WTC11 (cell line): ENCODE measurements at regions not wholly inside any gene's neighbourhood (a gene's known extent, or its start where the extent isn't known, plus 50 kb on each side); places are given as distances from the start of the nearest gene placed in this dataset.

Experiments
- ATAC-seq: fragments of 200-7000 bp; cut with Tn5 transposase; 2 replicates; pipeline ENCODE4 v1.10.0; 2021; ENCODE audit warnings: mild to moderate bottlenecking, moderate library complexity
- CTCF ChIA-PET: fragments of 300-600 bp; sonication (Branson Sonifier 250); formaldehyde crosslinking; loops from one replicate; lab custom pipeline; 2021; ENCODE audit warnings: antibody characterized with exemption; lab: Charles Lee
- POLR2A ChIA-PET: fragments of 350-600 bp; sonication (Branson Sonifier 250); formaldehyde crosslinking; loops from one replicate; lab custom pipeline; 2021; ENCODE audit warnings: antibody characterized with exemption; lab: Charles Lee
- DNase-seq: peaks from one replicate; pipeline ENCODE4 v3.0.0; 2021; ENCODE audit warnings: low spot score
- H3K27ac Mint-ChIP-seq: 2 replicates; pipeline ENCODE4 v1.8.0; 2021; ENCODE audit warnings: mixed read lengths
- H3K27me3 Mint-ChIP-seq: 2 replicates; pipeline ENCODE4 v1.8.0; 2021; ENCODE audit warnings: low read depth, mild to moderate bottlenecking, moderate library complexity, mixed read lengths
- H3K36me3 Mint-ChIP-seq: 2 replicates; pipeline ENCODE4 v1.8.0; 2021; ENCODE audit warnings: mixed read lengths
- H3K4me1 Mint-ChIP-seq: 2 replicates; pipeline ENCODE4 v1.8.0; 2022; ENCODE audit warnings: mixed read lengths
- H3K4me3 Mint-ChIP-seq: 2 replicates; pipeline ENCODE4 v1.8.0; 2021; ENCODE audit warnings: mild to moderate bottlenecking, moderate library complexity, mixed read lengths
- H3K9me3 Mint-ChIP-seq: 2 replicates; pipeline ENCODE4 v1.8.0; 2021; ENCODE audit warnings: mixed read lengths
- ATF2 ChIP-seq: sonication (generic); formaldehyde crosslinking; IDR thresholded peaks from 2 replicates; pipeline ENCODE4 v1.8.1; 2022; ENCODE audit warnings: low read depth, missing genetic modification reagents, borderline replicate concordance
- CREM ChIP-seq: sonication (generic); formaldehyde crosslinking; IDR thresholded peaks from 2 replicates; pipeline ENCODE4 v1.8.1; 2022; ENCODE audit warnings: mild to moderate bottlenecking, missing genetic modification reagents, moderate library complexity
- E2F5 ChIP-seq: sonication (generic); formaldehyde crosslinking; IDR thresholded peaks from 2 replicates; pipeline ENCODE4 v1.8.1; 2022; ENCODE audit warnings: mild to moderate bottlenecking, moderate library complexity, missing genetic modification reagents
- ETV6 ChIP-seq: sonication (generic); formaldehyde crosslinking; IDR thresholded peaks from 2 replicates; pipeline ENCODE4 v1.8.1; 2022; ENCODE audit warnings: mild to moderate bottlenecking, missing genetic modification reagents
- HMGXB4 ChIP-seq: sonication (generic); formaldehyde crosslinking; IDR thresholded peaks from 2 replicates; pipeline ENCODE4 v1.8.1; 2023; ENCODE audit warnings: mild to moderate bottlenecking, moderate library complexity, missing genetic modification reagents
- IRF1 ChIP-seq: sonication (generic); formaldehyde crosslinking; IDR thresholded peaks from 2 replicates; pipeline ENCODE4 v1.8.0; 2023; ENCODE audit warnings: missing genetic modification reagents
- JAZF1 ChIP-seq: fragments of 250-450 bp; sonication (Bioruptor Pico); IDR thresholded peaks from 2 replicates; pipeline ENCODE4 v1.9.0; 2021; ENCODE audit warnings: moderate library complexity, mild to moderate bottlenecking, inconsistent platforms
- JUN ChIP-seq: sonication (generic); formaldehyde crosslinking; IDR thresholded peaks from 2 replicates; pipeline ENCODE4 v1.8.0; 2023; ENCODE audit warnings: mild to moderate bottlenecking, missing genetic modification reagents
- PRDM15 ChIP-seq: sonication (generic); formaldehyde crosslinking; IDR thresholded peaks from 2 replicates; pipeline ENCODE4 v1.8.0; 2022; ENCODE audit warnings: missing genetic modification reagents
- RELA ChIP-seq: sonication (generic); formaldehyde crosslinking; IDR thresholded peaks from 2 replicates; pipeline ENCODE4 v1.8.1; 2022; ENCODE audit warnings: missing genetic modification reagents, mild to moderate bottlenecking, borderline replicate concordance
- RORB ChIP-seq: fragments of 250-450 bp; sonication (Bioruptor Pico); IDR thresholded peaks from 2 replicates; pipeline ENCODE4 v1.9.0; 2021; ENCODE audit warnings: mild to moderate bottlenecking
- SP1 ChIP-seq: sonication (generic); formaldehyde crosslinking; conservative IDR thresholded peaks from 2 replicates; pipeline ENCODE4 v1.8.1; 2022; ENCODE audit warnings: missing genetic modification reagents
- ZBTB43 ChIP-seq: sonication (generic); formaldehyde crosslinking; IDR thresholded peaks from 2 replicates; pipeline ENCODE4 v1.8.1; 2023; ENCODE audit warnings: mild to moderate bottlenecking, missing genetic modification reagents
- ZNF121 ChIP-seq: sonication (generic); formaldehyde crosslinking; IDR thresholded peaks from 2 replicates; pipeline ENCODE4 v1.8.0; 2023; ENCODE audit warnings: missing genetic modification reagents
- ZNF232 ChIP-seq: sonication (generic); formaldehyde crosslinking; IDR thresholded peaks from 2 replicates; pipeline ENCODE4 v1.8.0; 2022; ENCODE audit warnings: mild to moderate bottlenecking, missing genetic modification reagents
- ZNF281 ChIP-seq: sonication (generic); formaldehyde crosslinking; IDR thresholded peaks from 2 replicates; pipeline ENCODE4 v1.8.0; 2023; ENCODE audit warnings: mild to moderate bottlenecking, missing genetic modification reagents
- ZNF396 ChIP-seq: fragments of 250-450 bp; sonication (Bioruptor Pico); IDR thresholded peaks from 2 replicates; pipeline ENCODE4 v1.8.0; 2021; ENCODE audit warnings: mild to moderate bottlenecking, moderate library complexity, borderline replicate concordance

GRCh38 chrX:146994163-146994562 is 179.6 kb upstream of the CXorf51A start:
- TF ChIP-seq RORB (CRISPR knock-in tag) (no peak), JUN (CRISPR knock-in tag) (no peak), HMGXB4 (no peak), ETV6 (no peak), SP1 (no peak), CREM (CRISPR knock-in tag) (no peak), ZNF121 (no peak), ATF2 (CRISPR knock-in tag) (no peak), RELA (CRISPR knock-in tag) (no peak), ZNF396 (CRISPR knock-in tag) (no peak), E2F5 (CRISPR knock-in tag) (no peak), IRF1 (no peak), ZNF232 (CRISPR knock-in tag) (no peak), ZNF281 (CRISPR knock-in tag) (no peak), JAZF1 (CRISPR knock-in tag) (no peak), ZBTB43 (CRISPR knock-in tag) (no peak), PRDM15 (CRISPR knock-in tag) (no peak)
- H3K4me3 Mint-ChIP-seq = no peak overlapping the region
- ATAC-seq (no peak), DNase-seq (no peak)
- H3K4me1 Mint-ChIP-seq = no peaks in the 10 kb centered on the region
- no peaks in the 10 kb centered on the region for H3K27me3 Mint-ChIP-seq
- H3K9me3 Mint-ChIP-seq = peaks cover 14% of the 10 kb centered on the region
- POLR2A ChIA-PET = no interaction called here
- no peak overlapping the region for H3K27ac Mint-ChIP-seq
- CTCF ChIA-PET = no interaction called here
- 0 out of 2 replicates have a peak, but pooled peaks cover 5% of the 10 kb centered on the region for H3K36me3 Mint-ChIP-seq
